ENCODE measurements at regions not wholly inside any gene's neighbourhood (a gene's known extent, or its start where the extent isn't known, plus 50 kb on each side); places are given as distances from the start of the nearest gene placed in this dataset.

DNA sequence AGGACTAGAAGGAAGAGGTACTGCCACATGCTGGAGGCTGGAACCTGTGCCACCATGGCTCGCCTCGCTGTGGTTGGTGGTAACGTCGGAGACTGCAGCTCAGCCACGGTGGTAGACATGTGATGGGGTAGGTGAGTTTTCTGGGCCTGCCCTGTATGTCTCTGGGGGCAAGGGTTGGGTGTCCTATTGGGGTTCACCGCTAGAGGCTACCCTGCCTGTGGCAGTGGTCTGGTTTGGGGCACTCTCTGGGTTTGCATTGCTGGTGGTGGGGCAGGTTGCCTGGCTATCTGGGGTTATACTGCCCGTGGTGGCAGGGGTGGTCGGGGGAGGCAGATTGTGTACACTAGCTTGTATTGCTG lies 79.3 kb upstream of the KCNJ18 start:
- peak overlapping the region; percentile 78 for H3K4me2 ChIP-seq (ENCODE audit: insufficient read depth, low read length)
- peaks cover 4% of the 10 kb centered on the region; the same call in 1 of the 3 replicates for H3K36me3 ChIP-seq (ENCODE audit: control insufficient read depth, insufficient read depth, low read length)
- peak overlapping the region; percentile 94 for H3K27ac ChIP-seq (ENCODE audit: extremely low read depth, low read depth, low read length)
- no peaks in the 10 kb centered on the region for H3K9me1 ChIP-seq (ENCODE audit: control insufficient read depth, insufficient read depth, low read length)
- intact Hi-C loops (cut with micrococcal nuclease) (no loop called here), in situ Hi-C loops (cut with MboI) (loop anchor here (5.0 kb wide), 1 partner anchor 474 kb away; no protein-coding TSS in a partner anchor)
- POLR2A ChIA-PET: interaction anchor here (0.8 to 1.2 kb wide), 2 partner anchors 20 to 69 kb away, joined by 3 to 4 read pairs; no protein-coding TSS in a partner anchor
- H3K79me2 ChIP-seq (ENCODE audit: control insufficient read depth, insufficient read depth, low read length): peaks cover 38% of the 10 kb centered on the region
- H3K27me3 ChIP-seq (ENCODE audit: control insufficient read depth in 2 of 2, insufficient read depth in 2 of 2, low read length in 2 of 2): no peaks in the 10 kb centered on the region
- H3K9ac ChIP-seq (ENCODE audit: insufficient read depth in 1 of 2, low read depth in 2 of 2, low read length in 2 of 2): peak overlapping the region; percentile 82 to 85
- H3K4me1 ChIP-seq (replicated peaks in 1 of 2; ENCODE audit: control insufficient read depth in 2 of 2, insufficient read depth in 2 of 2, low read length in 2 of 2): no peaks in the 10 kb centered on the region
- no peaks in the 10 kb centered on the region for H3K9me3 ChIP-seq (replicated peaks; ENCODE audit: control insufficient read depth, insufficient read depth, low read depth, low read length)
- CTCF ChIA-PET (ENCODE audit: low intra/inter-chr PET ratio): no interaction called here
- no peaks in the 10 kb centered on the region for H4K20me1 ChIP-seq (replicated peaks; ENCODE audit: control insufficient read depth, insufficient read depth, low read length)
- ATAC-seq: peak; percentile 65; the same call in 2 of the 3 replicates
- WGBS (ENCODE audit: insufficient coverage, low coverage, missing lambda C conversion rate): 0% methylated on average over 4 of the region's 8 CpGs
- H2AFZ ChIP-seq (ENCODE audit: low read depth, low read length): 0 out of 2 replicates have a peak overlapping the region, but pooled peaks have one; percentile 45
- H3K4me3 ChIP-seq: peak overlapping the region; percentile 57
- FAIRE-seq: no peak
- peak in 2 of 4 experiments; percentile 10 to 51 for DNase-seq (ENCODE audit: extremely low read depth in 1 of 4, low spot score in 3 of 4)
- no TSS peak for BruUV-seq (replicated peaks)
- TF ChIP-seq DPF2 (IDR thresholded peaks at IDR 0.05) (no peak), PHTF2 (CRISPR knock-in tag; IDR thresholded peaks at IDR 0.05) (no peak), TCF3 (CRISPR knock-in tag; IDR thresholded peaks at IDR 0.05) (no peak), NCOA1 (IDR thresholded peaks at IDR 0.05; ENCODE audit: low read depth) (no peak), RFX5 (IDR thresholded peaks at IDR 0.05; ENCODE audit: low read depth, low read length) (no peak), C11orf30 (IDR thresholded peaks at IDR 0.05; ENCODE audit: low read depth) (no peak), GMEB1 (CRISPR knock-in tag; IDR thresholded peaks at IDR 0.05) (no peak), STAT6 (CRISPR knock-in tag; IDR thresholded peaks at IDR 0.05) (no peak), HMGN3 (IDR thresholded peaks at IDR 0.05; ENCODE audit: borderline replicate concordance, extremely low read depth, insufficient read length, low read depth, low read length) (no peak)
